Tibial artery (tissue), 4 donors: ENCODE measurements at regions not wholly inside any gene's neighbourhood (a gene's known extent, or its start where the extent isn't known, plus 50 kb on each side); places are given as distances from the start of the nearest gene placed in this dataset.

Experiments
- DNase-seq, 2 donors: peaks; one replicate each; pipeline ENCODE4 v3.0.0-alpha.2; 2019
- H3K27ac ChIP-seq, 2 donors: fragments of 200-600 bp; sonication (generic) in 1 of 2; 1 replicate in 1 of 2; 2 replicates in 1 of 2; pipeline ENCODE4 v1.5.1; 2018 to 2019; ENCODE audit warnings: mild to moderate bottlenecking in 1 of 2
- H3K27me3 ChIP-seq, 2 donors: fragments of 200-600 bp; sonication (generic) in 1 of 2; one replicate each; pipeline versions ENCODE4 v1.5.1 to v1.6.0; 2016 to 2019
- H3K36me3 ChIP-seq, 3 donors: fragments of 200-600 bp; sonication (generic) in 2 of 3; one replicate each; pipeline ENCODE4 v1.5.1; 2016 to 2019; ENCODE audit warnings: mild to moderate bottlenecking in 2 of 3
- H3K4me1 ChIP-seq, 4 donors: fragments of 200-600 bp; sonication (generic) in 2 of 4; 1 replicate in 3 of 4; 2 replicates in 1 of 4; pipeline ENCODE4 v1.5.1; 2016 to 2019
- H3K4me3 ChIP-seq, 2 donors: fragments of 200-600 bp; sonication (generic) in 1 of 2; 1 replicate in 1 of 2; 2 replicates in 1 of 2; pipeline ENCODE4 v1.5.1; 2018 to 2019; ENCODE audit warnings: mild to moderate bottlenecking in 2 of 2
- H3K9me3 ChIP-seq, 3 donors: fragments of 200-600 bp; sonication (generic) in 1 of 3; one replicate each; pipeline ENCODE4 v1.5.1; 2016 to 2019
- intact Hi-C: fragments of 100-400 bp; cut with DNase I; formaldehyde crosslinking; loops from one replicate; pipeline ENCODE4 v1.15.0; 2023; ENCODE audit warnings: low total_unique reads
- TF ChIP-seq, protein P1 (sequence below), 2 experiments: fragments of 200-600 bp in 1 of 2; fragments of 450-650 bp in 1 of 2; IDR thresholded peaks; one replicate each; pipeline ENCODE4 v1.5.1; 2017 to 2019; ENCODE audit warnings: antibody characterized with exemption in 2 of 2, mild to moderate bottlenecking in 1 of 2, moderate library complexity in 1 of 2

DNA sequence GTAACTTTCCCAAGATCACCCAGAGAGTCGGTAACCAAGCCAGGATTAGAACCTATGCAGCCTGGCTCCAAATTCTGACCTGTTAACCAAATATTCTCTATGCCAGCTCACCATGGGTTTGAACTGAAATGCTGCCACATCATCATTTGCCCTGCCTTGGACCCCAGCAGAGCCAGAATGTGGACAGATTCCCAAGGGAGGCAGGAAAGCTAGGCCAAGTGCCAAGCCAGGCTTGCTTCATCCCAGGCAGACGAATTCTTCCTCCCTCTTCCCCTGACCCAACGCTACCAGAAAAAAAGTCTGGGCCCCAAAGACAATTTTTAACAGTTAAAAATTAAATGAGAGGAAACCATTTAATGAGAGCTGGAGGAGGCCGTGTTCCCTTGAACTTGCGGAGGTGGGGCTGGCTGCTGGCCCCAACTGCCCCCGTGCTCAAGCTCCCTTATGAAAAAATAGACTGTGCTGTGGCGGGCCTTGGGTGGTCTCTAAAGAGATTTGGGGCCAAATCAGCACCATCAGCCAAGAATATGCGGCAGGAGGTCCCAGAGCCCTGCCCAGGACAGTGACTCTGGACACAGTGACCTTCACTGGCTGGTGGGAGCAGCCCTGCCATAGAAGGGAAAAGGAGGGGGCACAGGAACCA lies 184.1 kb upstream of the SYT13 start:
- TF ChIP-seq, protein P1, sequence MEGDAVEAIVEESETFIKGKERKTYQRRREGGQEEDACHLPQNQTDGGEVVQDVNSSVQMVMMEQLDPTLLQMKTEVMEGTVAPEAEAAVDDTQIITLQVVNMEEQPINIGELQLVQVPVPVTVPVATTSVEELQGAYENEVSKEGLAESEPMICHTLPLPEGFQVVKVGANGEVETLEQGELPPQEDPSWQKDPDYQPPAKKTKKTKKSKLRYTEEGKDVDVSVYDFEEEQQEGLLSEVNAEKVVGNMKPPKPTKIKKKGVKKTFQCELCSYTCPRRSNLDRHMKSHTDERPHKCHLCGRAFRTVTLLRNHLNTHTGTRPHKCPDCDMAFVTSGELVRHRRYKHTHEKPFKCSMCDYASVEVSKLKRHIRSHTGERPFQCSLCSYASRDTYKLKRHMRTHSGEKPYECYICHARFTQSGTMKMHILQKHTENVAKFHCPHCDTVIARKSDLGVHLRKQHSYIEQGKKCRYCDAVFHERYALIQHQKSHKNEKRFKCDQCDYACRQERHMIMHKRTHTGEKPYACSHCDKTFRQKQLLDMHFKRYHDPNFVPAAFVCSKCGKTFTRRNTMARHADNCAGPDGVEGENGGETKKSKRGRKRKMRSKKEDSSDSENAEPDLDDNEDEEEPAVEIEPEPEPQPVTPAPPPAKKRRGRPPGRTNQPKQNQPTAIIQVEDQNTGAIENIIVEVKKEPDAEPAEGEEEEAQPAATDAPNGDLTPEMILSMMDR (IDR thresholded peaks at IDR 0.05) = no peak
- Histone ChIP-seq H3K27me3 (peaks cover 0 to 2% of the 10 kb centered on the region in 2 donors), H3K9me3 (no peaks in the 10 kb centered on the region), H3K4me1 (peaks cover 0 to 5% (median 0%) of the 10 kb centered on the region in 4 donors), H3K36me3 (no peaks in the 10 kb centered on the region), H3K4me3 (no peak overlapping the region), H3K27ac (no peak overlapping the region)
- DNase-seq = no peak
- intact Hi-C loops = no loop called here

DNA sequence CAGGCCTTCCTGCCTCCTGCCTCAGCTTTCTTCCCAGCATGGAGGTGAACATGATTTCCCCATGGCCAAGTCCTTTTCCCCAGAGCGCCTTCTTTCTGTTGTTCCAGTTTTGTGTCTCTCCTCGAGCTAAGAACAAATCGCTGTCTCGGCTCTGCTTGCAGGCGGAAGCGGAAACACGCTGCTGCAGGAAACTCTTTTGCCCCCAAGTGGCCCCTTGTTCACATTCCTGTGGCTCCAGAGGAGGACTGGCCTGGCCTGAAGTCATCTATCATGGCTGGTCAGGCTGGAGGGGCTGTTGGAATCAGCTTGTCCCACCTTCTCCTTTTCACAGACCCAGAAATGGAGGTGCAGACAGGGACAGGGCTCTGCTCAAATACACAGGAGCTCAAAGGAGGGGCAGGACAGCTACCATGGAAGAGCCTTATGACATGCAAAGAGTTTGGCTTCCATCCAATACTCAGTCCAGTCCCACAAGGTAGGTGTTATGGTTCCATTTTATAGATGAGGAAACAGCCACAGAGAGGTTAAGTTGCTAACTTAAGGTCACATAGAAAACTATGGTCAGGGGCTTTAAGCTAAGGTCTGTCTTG lies 182.2 kb upstream of the SYT13 start:
- TF ChIP-seq, protein P1 (IDR thresholded peaks at IDR 0.05) = no peak
- peaks cover 0 to 2% of the 10 kb centered on the region in 2 donors for H3K27me3 ChIP-seq
- no peak for DNase-seq
- no peak overlapping the region for H3K4me3 ChIP-seq
- intact Hi-C loops = no loop called here
- H3K4me1 ChIP-seq = peaks cover 0 to 5% (median 0%) of the 10 kb centered on the region in 4 donors
- no peak overlapping the region for H3K27ac ChIP-seq
- no peaks in the 10 kb centered on the region for H3K36me3 ChIP-seq
- no peaks in the 10 kb centered on the region for H3K9me3 ChIP-seq

DNA sequence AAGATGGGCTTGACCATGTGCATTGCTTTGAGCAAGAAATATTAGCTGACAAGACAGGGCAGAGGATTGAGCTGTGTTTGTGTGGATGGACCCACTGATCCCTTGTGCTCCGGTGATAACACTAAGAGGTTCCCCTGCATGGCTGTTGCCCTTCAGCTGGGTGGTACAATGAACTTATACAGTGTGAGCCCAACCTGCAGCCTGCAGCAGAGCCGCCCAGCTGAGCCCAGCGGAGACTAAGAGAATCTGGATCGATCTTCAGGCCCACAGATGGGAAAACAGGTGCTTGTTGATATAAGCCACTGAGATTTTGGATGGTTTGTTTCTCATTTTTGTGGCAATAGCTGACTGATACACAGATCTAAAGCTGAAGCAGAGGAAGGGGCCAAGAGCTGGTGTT lies 177.4 kb upstream of the SYT13 start:
- no peaks in the 10 kb centered on the region for H3K9me3 ChIP-seq
- TF ChIP-seq, protein P1 (IDR thresholded peaks at IDR 0.05) = no peak
- no peak for DNase-seq
- no peak overlapping the region for H3K4me3 ChIP-seq
- no peaks in the 10 kb centered on the region for H3K36me3 ChIP-seq
- no peaks in the 10 kb centered on the region for H3K4me1 ChIP-seq
- peaks cover 0 to 13% of the 10 kb centered on the region in 2 donors for H3K27me3 ChIP-seq
- intact Hi-C loops = no loop called here
- H3K27ac ChIP-seq = no peak overlapping the region

DNA sequence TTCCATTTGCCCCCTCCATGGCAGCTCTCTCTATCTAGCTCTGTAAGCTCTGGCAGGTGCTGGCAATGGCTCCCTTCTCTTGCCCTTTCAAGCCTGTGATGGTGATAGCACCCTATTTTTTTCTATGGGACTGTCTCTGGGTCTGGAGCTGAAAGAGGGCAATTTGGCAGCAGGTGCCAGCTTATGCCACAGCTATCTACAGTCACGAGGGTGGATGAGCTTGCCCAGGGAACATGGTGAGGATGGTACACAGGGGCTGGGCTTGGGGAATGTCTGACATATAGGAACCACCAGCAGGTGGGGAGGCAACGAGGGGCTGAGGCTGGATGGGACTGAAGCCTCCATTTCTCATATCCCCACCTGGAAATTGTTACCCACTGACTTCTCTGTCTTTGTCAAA lies 175.4 kb upstream of the SYT13 start:
- H3K27me3 ChIP-seq = peaks cover 0 to 13% of the 10 kb centered on the region in 2 donors
- TF ChIP-seq, protein P1 (IDR thresholded peaks at IDR 0.05) = no peak
- intact Hi-C loops = no loop called here
- no peak for DNase-seq
- H3K27ac ChIP-seq = no peak overlapping the region
- H3K36me3 ChIP-seq = no peaks in the 10 kb centered on the region
- no peaks in the 10 kb centered on the region for H3K4me1 ChIP-seq
- no peak overlapping the region for H3K4me3 ChIP-seq
- no peaks in the 10 kb centered on the region for H3K9me3 ChIP-seq

DNA sequence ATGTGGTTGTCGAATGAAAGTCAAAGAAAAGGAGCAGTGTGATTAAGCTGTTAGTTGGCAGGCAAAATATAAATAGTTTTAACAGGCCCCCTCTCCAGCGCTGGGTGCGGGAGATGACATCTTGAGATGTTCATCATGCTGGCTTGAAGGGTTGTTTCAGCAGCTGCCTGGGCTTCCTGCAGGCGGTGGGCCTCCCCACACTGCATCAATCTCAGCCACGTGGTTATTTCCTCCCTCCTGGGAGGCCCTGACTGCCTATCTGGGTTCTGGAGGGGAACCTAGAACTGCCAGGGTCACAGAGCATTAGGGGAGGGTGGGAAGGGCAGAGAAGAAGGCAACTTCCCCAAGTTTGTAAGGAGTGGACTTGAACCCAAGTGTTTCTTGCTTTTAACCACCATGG lies 173.3 kb upstream of the SYT13 start:
- TF ChIP-seq, protein P1 (IDR thresholded peaks at IDR 0.05) = no peak
- intact Hi-C loops = no loop called here
- Histone ChIP-seq H3K27ac (no peak overlapping the region), H3K4me1 (no peaks in the 10 kb centered on the region), H3K36me3 (no peaks in the 10 kb centered on the region), H3K9me3 (peaks cover 0 to 6% (median 0%) of the 10 kb centered on the region in 3 donors), H3K4me3 (no peak overlapping the region), H3K27me3 (peaks cover 0 to 21% of the 10 kb centered on the region in 2 donors)
- no peak for DNase-seq
